ENCODE measurements at regions not wholly inside any gene's neighbourhood (a gene's known extent, or its start where the extent isn't known, plus 50 kb on each side); places are given as distances from the start of the nearest gene placed in this dataset.

DNA sequence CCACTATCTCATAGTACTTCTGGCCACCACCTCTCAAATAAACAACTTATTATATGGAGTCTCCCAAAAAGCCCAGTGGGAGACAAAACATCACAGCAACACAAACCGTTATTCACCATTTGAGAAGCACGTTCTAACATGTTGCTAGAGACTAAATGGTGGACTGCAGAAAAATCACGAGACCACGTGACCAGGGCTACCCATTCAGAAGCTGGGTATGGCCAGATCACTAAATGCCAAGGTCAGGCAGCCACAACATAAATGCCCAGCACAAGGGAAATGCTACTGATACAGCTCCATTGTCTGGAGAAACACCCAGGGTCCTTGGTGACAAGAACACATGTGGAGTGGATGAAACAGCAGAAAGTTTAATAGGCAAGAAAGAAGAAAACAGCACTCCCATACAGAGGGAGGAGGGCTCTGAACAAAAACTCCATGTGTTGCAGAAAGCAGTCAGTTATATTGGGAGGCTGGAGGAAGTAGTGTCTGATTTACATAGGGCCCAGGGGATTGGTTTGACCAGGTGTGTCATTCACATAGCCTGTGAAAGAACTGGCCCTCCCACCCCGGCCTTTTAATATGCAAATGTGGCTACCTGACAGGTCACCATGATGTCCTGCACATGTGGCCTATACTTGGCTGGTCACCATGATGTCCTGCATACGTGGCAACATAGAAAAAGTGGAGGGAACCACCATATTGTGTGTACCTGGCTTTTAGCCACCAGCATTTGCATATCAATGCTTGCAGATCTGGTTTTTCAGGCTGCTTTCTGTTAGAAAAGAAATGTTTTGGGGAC, 97.2 kb downstream of the TRIM36 start:
- Histone ChIP-seq H3K27ac (no peak overlapping the region), H3K27me3 (no peaks in the 10 kb centered on the region), H3K79me2 (ENCODE audit: low read depth) (no peaks in the 10 kb centered on the region), H3K4me1 (no peaks in the 10 kb centered on the region), H3K9ac (no peak overlapping the region), H4K20me1 (ENCODE audit: low read depth) (no peaks in the 10 kb centered on the region), H3F3A (ENCODE audit: low read depth) (no peaks in the 10 kb centered on the region), H3K9me3 (ENCODE audit: low read depth) (no peaks in the 10 kb centered on the region), H3K4me3 (no peak overlapping the region), H3K4me2 (no peak overlapping the region), H2AFZ (replicated peaks) (no peak overlapping the region), H3K36me3 (no peaks in the 10 kb centered on the region)
- Mint-ChIP-seq H3K4me1 (peaks cover 3% of the 10 kb centered on the region), H3K27ac (no peak overlapping the region), H3K36me3 (no peaks in the 10 kb centered on the region), H3K27me3 (ENCODE audit: insufficient read depth, low read depth) (no peaks in the 10 kb centered on the region), H3K4me3 (no peak overlapping the region), H3K9me3 (no peaks in the 10 kb centered on the region)
- DNase-seq (ENCODE audit: low spot score): no peak
- TF ChIP-seq CTCF (IDR thresholded peaks at IDR 0.05) (no peak), EZH2 (IDR thresholded peaks at IDR 0.05) (no peak), EZH2phosphoT487 (IDR thresholded peaks at IDR 0.05) (no peak)

DNA sequence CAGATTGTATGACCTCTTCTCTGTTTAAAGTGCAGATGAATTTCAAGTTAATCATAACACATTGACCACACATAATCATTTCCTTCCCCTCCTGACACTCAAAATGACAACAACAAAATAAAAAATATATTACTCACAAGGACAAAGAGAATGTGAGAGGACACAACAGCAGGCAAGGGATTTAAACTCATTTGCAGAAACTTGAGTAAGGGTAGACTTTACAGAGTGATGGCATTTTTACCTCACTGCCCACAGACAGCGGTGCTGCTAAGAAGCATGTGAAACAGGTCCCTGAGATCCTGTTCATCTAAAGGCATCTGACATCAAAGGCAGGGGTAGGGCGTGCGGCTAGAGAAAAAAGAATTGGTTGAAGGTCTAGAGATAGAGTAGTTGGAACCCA, 99.0 kb downstream of the TRIM36 start:
- H3K4me1 Mint-ChIP-seq: peaks cover 3% of the 10 kb centered on the region
- no peaks in the 10 kb centered on the region for H3K36me3 ChIP-seq
- no peak for DNase-seq (ENCODE audit: low spot score)
- H3K9me3 Mint-ChIP-seq: no peaks in the 10 kb centered on the region
- H3K27me3 ChIP-seq: no peaks in the 10 kb centered on the region
- no peaks in the 10 kb centered on the region for H3K9me3 ChIP-seq (ENCODE audit: low read depth)
- TF ChIP-seq EZH2 (IDR thresholded peaks at IDR 0.05) (no peak), CTCF (IDR thresholded peaks at IDR 0.05) (no peak), EZH2phosphoT487 (IDR thresholded peaks at IDR 0.05) (no peak)
- no peaks in the 10 kb centered on the region for H3K79me2 ChIP-seq (ENCODE audit: low read depth)
- H3K36me3 Mint-ChIP-seq: no peaks in the 10 kb centered on the region
- no peaks in the 10 kb centered on the region for H4K20me1 ChIP-seq (ENCODE audit: low read depth)
- no peak overlapping the region for H3K9ac ChIP-seq
- no peak overlapping the region for H2AFZ ChIP-seq (replicated peaks)
- H3F3A ChIP-seq (ENCODE audit: low read depth): no peaks in the 10 kb centered on the region
- H3K4me2 ChIP-seq: no peak overlapping the region
- no peak overlapping the region for H3K4me3 ChIP-seq
- H3K4me1 ChIP-seq: no peaks in the 10 kb centered on the region
- H3K27me3 Mint-ChIP-seq (ENCODE audit: insufficient read depth, low read depth): no peaks in the 10 kb centered on the region
- no peak overlapping the region for H3K4me3 Mint-ChIP-seq
- no peak overlapping the region for H3K27ac ChIP-seq
- no peak overlapping the region for H3K27ac Mint-ChIP-seq

DNA sequence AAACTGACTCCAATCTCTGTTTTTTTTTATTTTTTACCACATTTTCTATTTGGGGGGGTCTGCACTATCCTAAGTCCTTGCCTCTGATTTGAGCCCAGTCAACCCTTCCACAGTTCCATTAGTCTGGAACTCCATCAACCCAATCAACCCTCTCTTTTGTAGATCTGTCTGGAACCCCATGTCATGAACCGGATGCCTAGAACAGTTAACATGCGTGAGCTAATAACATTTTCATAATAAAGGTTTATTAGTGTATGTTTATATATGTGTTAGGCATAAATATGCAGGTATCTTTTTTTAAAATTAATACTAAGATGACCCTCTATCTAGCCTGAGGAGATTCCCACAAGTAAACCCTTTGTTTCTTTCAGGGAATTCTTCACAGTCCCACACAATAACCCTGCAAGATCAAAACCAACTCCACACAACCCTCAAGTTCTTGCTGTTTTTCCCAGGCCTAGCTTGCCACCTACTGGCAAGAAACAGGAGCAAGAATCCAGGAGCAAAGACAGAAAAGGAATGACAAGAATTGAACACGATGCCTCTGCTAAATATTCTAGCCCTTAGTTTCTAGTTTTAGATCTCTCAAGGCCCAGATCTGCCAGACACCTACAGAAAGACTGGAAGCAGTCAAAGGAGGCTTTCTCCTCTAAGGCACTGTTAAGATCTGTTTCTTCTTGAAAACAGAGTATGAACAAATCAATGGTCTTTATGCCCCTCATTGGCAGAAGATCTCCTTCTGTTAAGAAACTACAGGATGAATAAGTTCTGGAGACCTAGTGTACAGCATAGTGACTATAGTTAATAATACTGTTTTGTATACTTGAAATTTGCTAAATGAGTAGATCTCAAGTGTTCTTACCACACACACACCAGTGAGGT, 100.4 kb downstream of the TRIM36 start:
- peaks cover 3% of the 10 kb centered on the region for H3K4me1 Mint-ChIP-seq

More for the DNA sequence above, 100.4 kb downstream of the TRIM36 start:
- Histone ChIP-seq H3K27ac (no peak overlapping the region), H3K9me3 (ENCODE audit: low read depth) (no peaks in the 10 kb centered on the region), H3F3A (ENCODE audit: low read depth) (no peaks in the 10 kb centered on the region), H3K4me2 (no peak overlapping the region), H2AFZ (replicated peaks) (no peak overlapping the region), H3K27me3 (no peaks in the 10 kb centered on the region), H3K36me3 (no peaks in the 10 kb centered on the region), H3K79me2 (ENCODE audit: low read depth) (no peaks in the 10 kb centered on the region), H3K9ac (no peak overlapping the region), H4K20me1 (ENCODE audit: low read depth) (no peaks in the 10 kb centered on the region), H3K4me3 (no peak overlapping the region), H3K4me1 (no peaks in the 10 kb centered on the region)
- Mint-ChIP-seq H3K9me3 (no peaks in the 10 kb centered on the region), H3K4me3 (no peak overlapping the region), H3K36me3 (no peaks in the 10 kb centered on the region), H3K27ac (no peak overlapping the region), H3K27me3 (ENCODE audit: insufficient read depth, low read depth) (no peaks in the 10 kb centered on the region)
- peak; percentile 66 for DNase-seq (ENCODE audit: low spot score)
- TF ChIP-seq EZH2phosphoT487 (IDR thresholded peaks at IDR 0.05) (no peak), CTCF (IDR thresholded peaks at IDR 0.05) (peak; percentile 83), EZH2 (IDR thresholded peaks at IDR 0.05) (no peak)
